ENCODE measurements at regions not wholly inside any gene's neighbourhood (a gene's known extent, or its start where the extent isn't known, plus 50 kb on each side); places are given as distances from the start of the nearest gene placed in this dataset.

GRCh38 chr15:54829821-54830220 is 366.9 kb downstream of the RSL24D1 start:
- H3K9ac ChIP-seq (ENCODE audit: low read depth in 1 of 3, low read length in 3 of 3), result no peak overlapping the region
- H3K4me1 ChIP-seq (ENCODE audit: control insufficient read depth in 3 of 3, insufficient read depth in 3 of 3, low read length in 3 of 3), result no peaks in the 10 kb centered on the region
- H3K4me3 ChIP-seq (ENCODE audit: low read length in 3 of 3), result no peak overlapping the region
- no peak overlapping the region for H3K27ac ChIP-seq (ENCODE audit: low read depth, low read length)
- H3K27me3 ChIP-seq (ENCODE audit: control insufficient read depth in 3 of 3, insufficient read depth in 3 of 3, low read length in 3 of 3), result no peaks in the 10 kb centered on the region
- H3K36me3 ChIP-seq (ENCODE audit: control insufficient read depth in 3 of 3, insufficient read depth in 3 of 3, low read length in 3 of 3), result no peaks in the 10 kb centered on the region
- H3K9me3 ChIP-seq (ENCODE audit: control insufficient read depth in 3 of 3, low read length in 3 of 3), result peaks cover 0 to 3% (median 0%) of the 10 kb centered on the region in 3 donors

- H3K27ac ChIP-seq (ENCODE audit: low read depth, low read length), result no peak overlapping the region
- no peaks in the 10 kb centered on the region for H3K4me1 ChIP-seq (ENCODE audit: control insufficient read depth in 3 of 3, insufficient read depth in 3 of 3, low read length in 3 of 3)
- no peak overlapping the region for H3K9ac ChIP-seq (ENCODE audit: low read depth in 1 of 3, low read length in 3 of 3)
- H3K9me3 ChIP-seq (ENCODE audit: control insufficient read depth in 3 of 3, low read length in 3 of 3), result no peaks in the 10 kb centered on the region
- no peaks in the 10 kb centered on the region for H3K27me3 ChIP-seq (ENCODE audit: control insufficient read depth in 3 of 3, insufficient read depth in 3 of 3, low read length in 3 of 3)
- no peaks in the 10 kb centered on the region for H3K36me3 ChIP-seq (ENCODE audit: control insufficient read depth in 3 of 3, insufficient read depth in 3 of 3, low read length in 3 of 3)
- no peak overlapping the region for H3K4me3 ChIP-seq (ENCODE audit: low read length in 3 of 3)
These were observed 375.9 kb downstream of the RSL24D1 start for GRCh38 chr15:54820811-54821210.

DNA sequence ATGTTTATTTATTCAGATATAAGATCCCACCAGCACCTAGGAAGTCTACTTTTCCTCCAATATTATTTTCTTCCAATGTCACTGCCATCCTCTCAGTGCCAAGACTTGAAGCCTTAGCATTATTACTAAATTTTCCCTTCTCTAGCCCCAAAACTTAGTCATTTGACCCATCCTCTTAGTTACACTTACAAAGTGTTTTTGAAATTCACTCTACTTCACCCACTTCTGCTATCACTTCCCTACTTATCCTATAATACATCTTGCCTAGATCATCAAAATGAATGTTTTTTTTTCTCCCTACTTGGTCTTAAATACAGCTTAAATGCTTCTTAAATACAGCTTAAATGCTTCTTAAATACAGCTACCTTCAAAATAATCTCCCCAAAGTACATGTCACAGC is 376.6 kb downstream of the RSL24D1 start:
- Histone ChIP-seq H3K36me3 (ENCODE audit: control insufficient read depth in 3 of 3, insufficient read depth in 3 of 3, low read length in 3 of 3) (no peaks in the 10 kb centered on the region), H3K4me1 (ENCODE audit: control insufficient read depth in 3 of 3, insufficient read depth in 3 of 3, low read length in 3 of 3) (no peaks in the 10 kb centered on the region), H3K4me3 (ENCODE audit: low read length in 3 of 3) (no peak overlapping the region), H3K27ac (ENCODE audit: low read depth, low read length) (no peak overlapping the region), H3K9ac (ENCODE audit: low read depth in 1 of 3, low read length in 3 of 3) (no peak overlapping the region), H3K27me3 (ENCODE audit: control insufficient read depth in 3 of 3, insufficient read depth in 3 of 3, low read length in 3 of 3) (no peaks in the 10 kb centered on the region), H3K9me3 (ENCODE audit: control insufficient read depth in 3 of 3, low read length in 3 of 3) (no peaks in the 10 kb centered on the region)

GRCh38 chr15:54816401-54816800 is 380.3 kb downstream of the RSL24D1 start:
- Histone ChIP-seq H3K9me3 (ENCODE audit: control insufficient read depth in 3 of 3, low read length in 3 of 3) (no peaks in the 10 kb centered on the region), H3K27me3 (ENCODE audit: control insufficient read depth in 3 of 3, insufficient read depth in 3 of 3, low read length in 3 of 3) (no peaks in the 10 kb centered on the region), H3K27ac (ENCODE audit: low read depth, low read length) (no peak overlapping the region), H3K9ac (ENCODE audit: low read depth in 1 of 3, low read length in 3 of 3) (no peak overlapping the region), H3K4me1 (ENCODE audit: control insufficient read depth in 3 of 3, insufficient read depth in 3 of 3, low read length in 3 of 3) (no peaks in the 10 kb centered on the region), H3K36me3 (ENCODE audit: control insufficient read depth in 3 of 3, insufficient read depth in 3 of 3, low read length in 3 of 3) (no peaks in the 10 kb centered on the region), H3K4me3 (ENCODE audit: low read length in 3 of 3) (no peak overlapping the region)

GRCh38 chr15:54815556-54815955 is 381.2 kb downstream of the RSL24D1 start:
- H3K27me3 ChIP-seq (ENCODE audit: control insufficient read depth in 3 of 3, insufficient read depth in 3 of 3, low read length in 3 of 3), result no peaks in the 10 kb centered on the region
- H3K4me3 ChIP-seq (ENCODE audit: low read length in 3 of 3), result no peak overlapping the region
- no peaks in the 10 kb centered on the region for H3K36me3 ChIP-seq (ENCODE audit: control insufficient read depth in 3 of 3, insufficient read depth in 3 of 3, low read length in 3 of 3)
- H3K4me1 ChIP-seq (ENCODE audit: control insufficient read depth in 3 of 3, insufficient read depth in 3 of 3, low read length in 3 of 3), result no peaks in the 10 kb centered on the region
- no peak overlapping the region for H3K27ac ChIP-seq (ENCODE audit: low read depth, low read length)
- H3K9ac ChIP-seq (ENCODE audit: low read depth in 1 of 3, low read length in 3 of 3), result no peak overlapping the region
- H3K9me3 ChIP-seq (ENCODE audit: control insufficient read depth in 3 of 3, low read length in 3 of 3), result no peaks in the 10 kb centered on the region

GRCh38 chr15:54812383-54812782 is 384.4 kb downstream of the RSL24D1 start:
- Histone ChIP-seq H3K9me3 (ENCODE audit: control insufficient read depth in 3 of 3, low read length in 3 of 3) (no peaks in the 10 kb centered on the region), H3K27ac (ENCODE audit: low read depth, low read length) (no peak overlapping the region)

GRCh38 chr15:54810496-54810895 is 386.2 kb downstream of the RSL24D1 start:
- no peaks in the 10 kb centered on the region for H3K4me1 ChIP-seq (ENCODE audit: control insufficient read depth in 3 of 3, insufficient read depth in 3 of 3, low read length in 3 of 3)
- H3K36me3 ChIP-seq (ENCODE audit: control insufficient read depth in 3 of 3, insufficient read depth in 3 of 3, low read length in 3 of 3), result no peaks in the 10 kb centered on the region
- H3K4me3 ChIP-seq (ENCODE audit: low read length in 3 of 3), result no peak overlapping the region
- no peak overlapping the region for H3K27ac ChIP-seq (ENCODE audit: low read depth, low read length)
- H3K27me3 ChIP-seq (ENCODE audit: control insufficient read depth in 3 of 3, insufficient read depth in 3 of 3, low read length in 3 of 3), result no peaks in the 10 kb centered on the region
- H3K9ac ChIP-seq (ENCODE audit: low read depth in 1 of 3, low read length in 3 of 3), result no peak overlapping the region
- H3K9me3 ChIP-seq (ENCODE audit: control insufficient read depth in 3 of 3, low read length in 3 of 3), result no peaks in the 10 kb centered on the region

More at GRCh38 chr15:54812383-54812782, 384.4 kb downstream of the RSL24D1 start:
- Histone ChIP-seq H3K4me1 (ENCODE audit: control insufficient read depth in 3 of 3, insufficient read depth in 3 of 3, low read length in 3 of 3) (no peaks in the 10 kb centered on the region), H3K27me3 (ENCODE audit: control insufficient read depth in 3 of 3, insufficient read depth in 3 of 3, low read length in 3 of 3) (no peaks in the 10 kb centered on the region), H3K9ac (ENCODE audit: low read depth in 1 of 3, low read length in 3 of 3) (no peak overlapping the region), H3K4me3 (ENCODE audit: low read length in 3 of 3) (no peak overlapping the region), H3K36me3 (ENCODE audit: control insufficient read depth in 3 of 3, insufficient read depth in 3 of 3, low read length in 3 of 3) (no peaks in the 10 kb centered on the region)

DNA sequence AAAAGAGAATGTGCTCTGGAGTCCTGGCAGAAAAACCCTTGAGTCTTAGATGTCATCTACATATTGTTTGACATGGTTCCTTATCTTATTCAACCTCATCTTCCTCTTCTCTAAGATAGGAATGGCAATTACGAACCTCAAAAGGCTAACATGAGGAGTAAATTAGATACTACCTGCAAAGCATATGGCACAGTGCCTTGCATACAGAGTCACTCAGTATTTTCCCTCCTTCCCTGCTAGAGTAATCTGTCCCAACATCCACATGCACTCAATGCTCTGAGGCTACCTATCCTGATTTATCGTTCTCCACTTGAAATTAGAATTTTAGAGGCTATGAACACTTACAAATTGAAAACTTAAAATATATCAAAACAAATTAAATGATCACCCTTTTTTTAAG is 386.7 kb downstream of the RSL24D1 start:
- Histone ChIP-seq H3K4me3 (ENCODE audit: low read length in 3 of 3) (no peak overlapping the region), H3K36me3 (ENCODE audit: control insufficient read depth in 3 of 3, insufficient read depth in 3 of 3, low read length in 3 of 3) (no peaks in the 10 kb centered on the region), H3K27me3 (ENCODE audit: control insufficient read depth in 3 of 3, insufficient read depth in 3 of 3, low read length in 3 of 3) (no peaks in the 10 kb centered on the region), H3K27ac (ENCODE audit: low read depth, low read length) (no peak overlapping the region), H3K4me1 (ENCODE audit: control insufficient read depth in 3 of 3, insufficient read depth in 3 of 3, low read length in 3 of 3) (no peaks in the 10 kb centered on the region), H3K9me3 (ENCODE audit: control insufficient read depth in 3 of 3, low read length in 3 of 3) (no peaks in the 10 kb centered on the region), H3K9ac (ENCODE audit: low read depth in 1 of 3, low read length in 3 of 3) (no peak overlapping the region)

GRCh38 chr15:54808321-54808720 is 388.4 kb downstream of the RSL24D1 start:
- no peak overlapping the region for H3K9ac ChIP-seq (ENCODE audit: low read depth in 1 of 3, low read length in 3 of 3)
- H3K4me1 ChIP-seq (ENCODE audit: control insufficient read depth in 3 of 3, insufficient read depth in 3 of 3, low read length in 3 of 3), result peaks cover 0 to 4% (median 0%) of the 10 kb centered on the region in 3 donors
- no peaks in the 10 kb centered on the region for H3K9me3 ChIP-seq (ENCODE audit: control insufficient read depth in 3 of 3, low read length in 3 of 3)
- no peak overlapping the region for H3K27ac ChIP-seq (ENCODE audit: low read depth, low read length)
- no peak overlapping the region for H3K4me3 ChIP-seq (ENCODE audit: low read length in 3 of 3)
- H3K36me3 ChIP-seq (ENCODE audit: control insufficient read depth in 3 of 3, insufficient read depth in 3 of 3, low read length in 3 of 3), result no peaks in the 10 kb centered on the region
- no peaks in the 10 kb centered on the region for H3K27me3 ChIP-seq (ENCODE audit: control insufficient read depth in 3 of 3, insufficient read depth in 3 of 3, low read length in 3 of 3)

DNA sequence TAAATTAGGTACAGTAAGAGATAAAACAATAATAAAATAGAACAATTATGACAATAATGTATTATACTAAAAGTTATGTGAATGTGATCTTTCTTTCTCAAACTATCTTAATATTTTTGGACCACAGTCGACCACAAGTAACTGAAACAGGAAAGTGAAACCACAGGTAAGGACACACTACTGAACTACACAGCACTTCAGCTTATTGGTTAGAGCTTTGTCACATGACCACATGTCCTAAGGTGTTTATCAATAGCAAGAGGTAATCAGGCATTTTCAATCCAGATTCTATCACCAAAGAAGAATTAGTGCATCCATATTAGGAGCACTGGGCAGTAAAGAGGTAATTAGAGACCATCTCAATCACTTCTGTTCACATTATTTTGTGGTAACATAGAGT is 392.8 kb downstream of the RSL24D1 start:
- H3K27me3 ChIP-seq (ENCODE audit: control insufficient read depth in 3 of 3, insufficient read depth in 3 of 3, low read length in 3 of 3), result no peaks in the 10 kb centered on the region
- H3K36me3 ChIP-seq (ENCODE audit: control insufficient read depth in 3 of 3, insufficient read depth in 3 of 3, low read length in 3 of 3), result no peaks in the 10 kb centered on the region
- H3K4me1 ChIP-seq (ENCODE audit: control insufficient read depth in 3 of 3, insufficient read depth in 3 of 3, low read length in 3 of 3), result peaks cover 0 to 5% (median 0%) of the 10 kb centered on the region in 3 donors
- no peak overlapping the region for H3K9ac ChIP-seq (ENCODE audit: low read depth in 1 of 3, low read length in 3 of 3)
- H3K27ac ChIP-seq (ENCODE audit: low read depth, low read length), result no peak overlapping the region
- no peak overlapping the region for H3K4me3 ChIP-seq (ENCODE audit: low read length in 3 of 3)
- H3K9me3 ChIP-seq (ENCODE audit: control insufficient read depth in 3 of 3, low read length in 3 of 3), result no peaks in the 10 kb centered on the region

Data from skeletal muscle tissue (tissue), 3 donors.